ENCODE measurements at regions not wholly inside any gene's neighbourhood (a gene's known extent, or its start where the extent isn't known, plus 50 kb on each side); places are given as distances from the start of the nearest gene placed in this dataset.
"Not testable (repeated sequence)": the region's sequence is repeated elsewhere in the genome, so short reads cannot be mapped to it uniquely, and the experiment has no call there.

GRCh38 chr1:86798608-86799291, 94.4 kb downstream of the SH3GLB1 start:
- Histone ChIP-seq H3K27me3 (no peaks in the 10 kb centered on the region), H3K9me3 (no peaks in the 10 kb centered on the region), H3K36me3 (no peaks in the 10 kb centered on the region), H3K27ac (peak overlapping the region; percentile 74), H3K4me1 (ENCODE audit: control insufficient read depth in 1 of 2, insufficient read depth in 1 of 2, low read depth in 1 of 2, low read length in 1 of 2) (peaks cover 23 to 26% of the 10 kb centered on the region in 2 experiments), H3K4me3 (ENCODE audit: low read depth in 1 of 2, low read length in 1 of 2) (no peak overlapping the region)
- TF ChIP-seq CTCF (IDR thresholded peaks at IDR 0.05) = no peak

- H3K9me3 ChIP-seq; H3K27me3 ChIP-seq; H3K4me3 ChIP-seq (ENCODE audit: low read depth in 1 of 2, low read length in 1 of 2); H3K36me3 ChIP-seq: not testable (repeated sequence)
- Histone ChIP-seq H3K27ac (peak overlapping the region; percentile 46), H3K4me1 (ENCODE audit: control insufficient read depth in 1 of 2, insufficient read depth in 1 of 2, low read depth in 1 of 2, low read length in 1 of 2) (peaks cover 12 to 20% of the 10 kb centered on the region in 2 experiments)
Measured at GRCh38 chr1:86803641-86804040, 99.3 kb downstream of the SH3GLB1 start.

GRCh38 chr1:86805898-86806519, 101.6 kb downstream of the SH3GLB1 start:
- H3K36me3 ChIP-seq; H3K27ac ChIP-seq; H3K4me3 ChIP-seq (ENCODE audit: low read depth in 1 of 2, low read length in 1 of 2); H3K27me3 ChIP-seq; H3K9me3 ChIP-seq: not testable (repeated sequence)
- peaks cover 4 to 15% of the 10 kb centered on the region in 2 experiments for H3K4me1 ChIP-seq (ENCODE audit: control insufficient read depth in 1 of 2, insufficient read depth in 1 of 2, low read depth in 1 of 2, low read length in 1 of 2)

DNA sequence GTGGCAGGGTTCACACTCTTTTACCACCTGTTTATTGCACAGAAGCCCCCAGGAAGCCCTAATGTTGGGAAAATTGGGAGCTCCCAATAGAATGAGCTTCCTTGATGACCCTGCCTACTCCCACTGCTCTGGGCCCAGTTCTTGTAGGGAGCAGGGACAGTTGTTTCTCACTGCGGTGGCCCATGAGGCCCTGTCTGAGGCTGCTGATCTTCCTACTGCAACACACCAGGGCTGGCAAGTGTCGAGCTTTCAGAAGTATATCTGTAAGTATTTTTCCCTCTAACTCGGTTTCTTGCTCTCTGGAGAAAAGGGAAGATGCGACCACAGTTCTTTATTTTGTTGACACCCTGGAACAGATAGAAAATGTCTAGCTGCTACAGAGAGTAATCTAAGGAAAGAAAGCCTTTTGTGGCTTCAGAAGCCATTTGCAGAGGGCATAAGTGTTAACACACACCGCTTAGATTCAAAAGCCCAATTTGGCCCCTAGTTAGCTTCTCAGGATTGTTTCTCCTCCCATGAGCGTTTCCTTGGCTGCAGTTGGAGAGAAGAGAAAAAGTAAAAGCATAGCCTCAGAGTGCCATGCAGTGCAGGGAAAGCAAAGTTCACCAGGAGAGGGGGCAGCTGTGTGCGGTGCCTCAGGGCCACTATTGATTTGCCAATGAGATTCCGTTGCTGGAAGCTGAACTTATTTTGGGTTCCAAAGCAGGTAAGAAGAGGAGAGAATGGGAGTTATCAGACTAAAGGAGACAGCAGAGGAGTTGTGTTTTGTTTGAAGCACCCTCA, 102.6 kb downstream of the SELENOF start:
- H3K4me1 ChIP-seq (ENCODE audit: control insufficient read depth in 1 of 2, insufficient read depth in 1 of 2, low read depth in 1 of 2, low read length in 1 of 2) = no peaks in the 10 kb centered on the region
- no peaks in the 10 kb centered on the region for H3K27me3 ChIP-seq
- no peak for TF ChIP-seq CTCF (IDR thresholded peaks at IDR 0.05)
- H3K27ac ChIP-seq = no peak overlapping the region
- H3K4me3 ChIP-seq (ENCODE audit: low read depth in 1 of 2, low read length in 1 of 2) = no peak overlapping the region
- H3K36me3 ChIP-seq = no peaks in the 10 kb centered on the region
- no peaks in the 10 kb centered on the region for H3K9me3 ChIP-seq

- Histone ChIP-seq H3K4me3 (ENCODE audit: low read depth in 1 of 2, low read length in 1 of 2) (no peak overlapping the region), H3K4me1 (ENCODE audit: control insufficient read depth in 1 of 2, insufficient read depth in 1 of 2, low read depth in 1 of 2, low read length in 1 of 2) (no peaks in the 10 kb centered on the region), H3K27ac (no peak overlapping the region), H3K36me3 (no peaks in the 10 kb centered on the region), H3K9me3 (no peaks in the 10 kb centered on the region), H3K27me3 (no peaks in the 10 kb centered on the region)
- TF ChIP-seq CTCF (IDR thresholded peaks at IDR 0.05) = no peak
Measured at GRCh38 chr1:86812286-86812685, 101.6 kb downstream of the SELENOF start.
